T-cell (primary cell): ENCODE measurements at regions not wholly inside any gene's neighbourhood (a gene's known extent, or its start where the extent isn't known, plus 50 kb on each side); places are given as distances from the start of the nearest gene placed in this dataset.
A peak's percentile ranks its signal among the peaks of the same experiment; 100 is the strongest.

Experiments
- ATAC-seq, 4 experiments: fragments of 200-7000 bp in 3 of 4; fragments of 150-1000 bp in 1 of 4; cut with Tn5 transposase; replicated peaks in 1 of 4; 1 replicate in 3 of 4; 2 replicates in 1 of 4; pipeline ENCODE4 v1.10.0; 2021; ENCODE audit warnings: moderate library complexity in 3 of 4, mild to moderate bottlenecking in 2 of 4, moderate number of reproducible peaks in 1 of 4
- CTCF ChIA-PET, 2 donors: fragments of 300-600 bp; sonication (Branson Sonifier 250); formaldehyde crosslinking; loops; one replicate each; lab custom pipeline; 2022; ENCODE audit warnings: antibody characterized with exemption in 2 of 2; lab: Charles Lee
- POLR2A ChIA-PET, 2 donors: fragments of 300-600 bp; sonication (Branson Sonifier 250); formaldehyde crosslinking; loops; one replicate each; lab custom pipeline; 2022; ENCODE audit warnings: antibody characterized with exemption in 2 of 2; lab: Charles Lee
- DNase-seq, 35 experiments: peaks; one replicate each; pipeline versions ENCODE4 v3.0.0 to v3.0.0-alpha.2; 2013 to 2023
- H3K27ac ChIP-seq: one replicate; pipeline ENCODE4 v1.5.1; 2013; ENCODE audit warnings: low read length
- H3K27me3 ChIP-seq, 2 experiments: replicated peaks in 1 of 2; 1 replicate in 1 of 2; 2 replicates in 1 of 2; pipeline versions ENCODE4 v1.6.1 to v1.7.0; 2013; ENCODE audit warnings: low read length in 1 of 2, mixed read lengths in 1 of 2; ENCODE audit not compliant: control insufficient read depth in 2 of 2, insufficient read depth in 2 of 2; ENCODE audit errors: extremely low read depth in 1 of 2
- H3K36me3 ChIP-seq, 2 donors: 1 replicate in 1 of 2; 2 replicates in 1 of 2; pipeline versions ENCODE4 v1.6.1 to v1.7.0; 2013; ENCODE audit warnings: low read length in 1 of 2; ENCODE audit not compliant: control insufficient read depth in 2 of 2, insufficient read depth in 1 of 2; ENCODE audit errors: extremely low read depth in 1 of 2
- H3K4me1 ChIP-seq, 2 experiments: 1 replicate in 1 of 2; 2 replicates in 1 of 2; pipeline versions ENCODE4 v1.6.1 to v1.7.0; 2013; ENCODE audit warnings: low read length in 2 of 2, mixed read lengths in 1 of 2; ENCODE audit not compliant: insufficient read depth in 2 of 2, control insufficient read depth in 1 of 2; ENCODE audit errors: extremely low read depth in 1 of 2
- H3K4me3 ChIP-seq, 2 donors: 1 replicate in 1 of 2; 2 replicates in 1 of 2; pipeline versions ENCODE4 v1.5.1 to v1.7.0; 2013; ENCODE audit warnings: mild to moderate bottlenecking in 2 of 2, low read length in 1 of 2, moderate library complexity in 1 of 2; ENCODE audit not compliant: control insufficient read depth in 1 of 2; ENCODE audit errors: extremely low read depth in 1 of 2
- H3K9me3 ChIP-seq: 2 replicates; pipeline ENCODE4 v1.7.0; 2013
- H3K27ac Mint-ChIP-seq, 2 donors: one replicate each; pipeline ENCODE4 v1.8.0; 2020 to 2021; ENCODE audit warnings: mild to moderate bottlenecking in 2 of 2, mixed read lengths in 2 of 2
- H3K27me3 Mint-ChIP-seq, 2 donors: one replicate each; pipeline ENCODE4 v1.8.0; 2021 to 2022; ENCODE audit warnings: mixed read lengths in 2 of 2
- H3K36me3 Mint-ChIP-seq: one replicate; pipeline ENCODE4 v1.8.0; 2021; ENCODE audit warnings: mixed read lengths
- H3K4me1 Mint-ChIP-seq, 3 donors: one replicate each; pipeline ENCODE4 v1.8.0; 2020 to 2022; ENCODE audit warnings: mixed read lengths in 3 of 3, mild to moderate bottlenecking in 1 of 3
- H3K4me3 Mint-ChIP-seq, 3 donors: one replicate each; pipeline ENCODE4 v1.8.0; 2020 to 2022; ENCODE audit warnings: mild to moderate bottlenecking in 3 of 3, mixed read lengths in 3 of 3, moderate library complexity in 3 of 3
- H3K9me3 Mint-ChIP-seq, 3 donors: one replicate each; pipeline ENCODE4 v1.8.0; 2020 to 2022; ENCODE audit warnings: mixed read lengths in 3 of 3
- WGBS: methylation state at CpG from one replicate; pipeline ENCODE4 v1.1.5; 2013; ENCODE audit warnings: missing lambda C conversion rate; ENCODE audit not compliant: insufficient coverage; 5-methylcytosine and 5-hydroxymethylcytosine counted together

DNA sequence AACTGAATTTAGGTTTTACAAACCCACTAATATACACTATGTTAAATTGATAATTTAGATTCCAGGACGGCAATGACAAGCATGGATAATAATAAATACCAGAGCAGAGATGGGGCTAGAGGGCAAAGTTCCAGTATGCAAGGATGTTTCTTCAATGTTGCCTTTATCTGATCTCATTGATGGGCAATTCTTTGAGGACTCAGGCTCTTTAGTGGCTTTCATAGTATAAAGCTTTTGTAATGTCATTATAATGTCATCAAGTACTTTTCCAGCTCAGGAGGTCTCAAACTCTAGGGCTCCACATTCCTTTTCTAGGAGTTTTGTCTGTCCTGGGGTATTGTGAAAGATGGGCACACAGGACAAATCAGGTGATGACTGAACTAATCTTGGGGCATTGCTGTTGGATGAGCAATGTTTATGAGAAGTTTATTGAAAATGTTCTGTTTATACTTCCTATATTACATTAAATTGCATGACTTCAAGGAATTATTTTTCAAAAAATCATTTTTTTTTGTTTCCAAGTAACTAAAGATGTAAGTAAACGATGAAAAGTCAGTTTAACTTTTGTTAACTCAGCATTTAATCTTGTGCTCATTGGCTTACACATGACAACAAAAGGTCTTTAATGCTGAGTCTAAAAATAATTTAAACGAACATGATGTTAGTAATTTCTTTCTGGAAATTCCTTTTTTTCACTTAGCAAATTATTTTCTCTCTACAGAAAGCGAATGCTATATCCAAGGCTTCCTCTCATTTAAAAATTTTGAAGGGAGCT lies 116.4 kb downstream of the OXSM start:
- Mint-ChIP-seq H3K27me3 (peaks cover 1 to 5% of the 10 kb centered on the region in 2 donors), H3K4me3 (no peak overlapping the region), H3K36me3 (no peaks in the 10 kb centered on the region), H3K9me3 (no peaks in the 10 kb centered on the region), H3K27ac (no peak overlapping the region), H3K4me1 (peaks cover 21 to 23% (median 22%) of the 10 kb centered on the region in 3 donors)
- ATAC-seq (no peak), DNase-seq (no peak)
- POLR2A ChIA-PET = no interaction called here
- no peaks in the 10 kb centered on the region for H3K27me3 ChIP-seq
- H3K36me3 ChIP-seq = no peaks in the 10 kb centered on the region
- CTCF ChIA-PET = no interaction called here
- no CpG with 5 or more reads among the region's 4 CpGs for WGBS
- H3K4me3 ChIP-seq = no peak overlapping the region
- H3K27ac ChIP-seq = no peak overlapping the region
- H3K9me3 ChIP-seq = no peaks in the 10 kb centered on the region
- peaks cover 0 to 9% of the 10 kb centered on the region in 2 experiments for H3K4me1 ChIP-seq

GRCh38 chr3:25907081-25907480 lies 117.2 kb downstream of the OXSM start:
- H3K9me3 ChIP-seq = no peaks in the 10 kb centered on the region
- POLR2A ChIA-PET = no interaction called here
- no peak overlapping the region for H3K4me3 ChIP-seq
- DNase-seq (no peak), ATAC-seq (no peak)
- Mint-ChIP-seq H3K9me3 (no peaks in the 10 kb centered on the region), H3K27me3 (peaks cover 1 to 5% of the 10 kb centered on the region in 2 donors), H3K36me3 (no peaks in the 10 kb centered on the region), H3K27ac (no peak overlapping the region), H3K4me1 (peaks cover 21 to 24% (median 21%) of the 10 kb centered on the region in 3 donors), H3K4me3 (no peak overlapping the region)
- H3K27ac ChIP-seq = no peak overlapping the region
- no peaks in the 10 kb centered on the region for H3K36me3 ChIP-seq
- CTCF ChIA-PET = no interaction called here
- no peaks in the 10 kb centered on the region for H3K27me3 ChIP-seq
- peaks cover 3 to 6% of the 10 kb centered on the region in 2 experiments for H3K4me1 ChIP-seq
- WGBS = no CpG with 5 or more reads among the region's 2 CpGs

GRCh38 chr3:25910105-25910504 lies 120.2 kb downstream of the OXSM start:
- Mint-ChIP-seq H3K27me3 (peaks cover 0 to 5% of the 10 kb centered on the region in 2 donors), H3K4me3 (no peak overlapping the region), H3K9me3 (no peaks in the 10 kb centered on the region), H3K4me1 (peaks cover 13 to 18% (median 13%) of the 10 kb centered on the region in 3 donors), H3K27ac (no peak overlapping the region), H3K36me3 (no peaks in the 10 kb centered on the region)
- DNase-seq (no peak), ATAC-seq (no peak)
- H3K4me1 ChIP-seq = peaks cover 0 to 6% of the 10 kb centered on the region in 2 experiments
- CTCF ChIA-PET = interaction anchor here in 1 of 2 donors (0.6 kb wide), 1 partner anchor 283 kb away, joined by 3 read pairs; no protein-coding TSS in a partner anchor
- no peaks in the 10 kb centered on the region for H3K27me3 ChIP-seq
- H3K27ac ChIP-seq = no peak overlapping the region
- H3K9me3 ChIP-seq = no peaks in the 10 kb centered on the region
- POLR2A ChIA-PET = no interaction called here
- H3K4me3 ChIP-seq = no peak overlapping the region
- 88% methylated on average over 1 of the region's 2 CpGs for WGBS
- H3K36me3 ChIP-seq = no peaks in the 10 kb centered on the region

- Histone ChIP-seq H3K36me3 (no peaks in the 10 kb centered on the region), H3K4me3 (no peak overlapping the region), H3K27ac (peak overlapping the region; percentile 82), H3K27me3 (no peaks in the 10 kb centered on the region), H3K9me3 (no peaks in the 10 kb centered on the region), H3K4me1 (peaks cover 0 to 6% of the 10 kb centered on the region in 2 experiments)
- DNase-seq (peak in 25 of 35 experiments; percentile 2 to 60 (median 20)), ATAC-seq (peak in 1 of 4 experiments; percentile 32)
- WGBS = no CpG with 5 or more reads among the region's 4 CpGs
- Mint-ChIP-seq H3K4me3 (no peak overlapping the region), H3K9me3 (no peaks in the 10 kb centered on the region), H3K27me3 (peaks cover 0 to under 1% of the 10 kb centered on the region in 2 donors), H3K36me3 (no peaks in the 10 kb centered on the region), H3K4me1 (peaks cover 13 to 18% (median 13%) of the 10 kb centered on the region in 3 donors), H3K27ac (peak overlapping the region; percentile 83 to 94)
- POLR2A ChIA-PET = interaction anchor here in 1 of 2 donors (0.7 kb wide), 1 partner anchor 744 kb away, joined by 3 read pairs; no protein-coding TSS in a partner anchor
- CTCF ChIA-PET = interaction anchor here (0.6 to 1.0 kb wide), 2 partner anchors 10 to 122 kb away, joined by 3 read pairs; no protein-coding TSS in a partner anchor
Measured at GRCh38 chr3:25910997-25911396, 121.1 kb downstream of the OXSM start.

DNA sequence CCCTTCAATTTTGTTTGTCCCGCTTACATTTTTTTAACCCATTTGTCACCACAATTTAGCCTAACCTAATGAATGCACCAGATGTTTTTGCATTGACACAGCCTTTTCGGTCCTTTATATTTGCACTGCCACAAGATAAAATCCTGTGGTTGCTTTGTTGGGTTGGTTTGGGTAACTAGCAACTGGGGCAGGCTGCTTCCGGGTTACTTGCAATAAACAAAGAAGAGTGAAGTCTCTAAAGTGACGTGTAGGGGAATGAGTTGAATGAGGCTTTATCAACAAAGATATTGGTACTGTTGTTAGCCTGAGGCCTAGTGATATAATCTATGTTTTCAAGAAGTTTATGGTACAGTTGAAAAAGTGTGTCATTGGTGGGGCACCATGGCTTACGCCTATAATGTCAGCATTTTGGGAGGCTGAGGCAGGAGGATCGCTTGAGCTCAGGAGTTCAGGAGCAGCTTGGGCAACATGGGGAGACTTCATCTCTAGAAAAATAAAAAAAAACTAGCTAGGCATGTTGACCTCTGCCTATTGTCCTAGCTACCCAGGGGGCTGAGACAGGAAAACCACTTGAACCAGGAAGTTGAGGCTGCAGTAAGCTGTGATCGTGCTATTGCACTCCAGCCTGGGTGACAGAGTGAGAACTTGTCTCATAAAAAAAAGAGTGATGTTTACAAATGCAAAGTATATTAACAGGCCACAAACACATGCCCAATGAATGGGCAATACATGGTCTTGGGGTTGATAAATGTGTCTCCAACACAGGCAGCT lies 121.8 kb downstream of the OXSM start:
- CTCF ChIA-PET = interaction anchor here (0.6 to 1.0 kb wide), 4 partner anchors 10 to 122 kb away, joined by 3 to 6 read pairs (median 3); no protein-coding TSS in a partner anchor
- POLR2A ChIA-PET = interaction anchor here in 1 of 2 donors (0.6 kb wide), 1 partner anchor 50 kb away, joined by 3 read pairs; no protein-coding TSS in a partner anchor
- ATAC-seq = peak in 3 of 4 experiments; percentile 53 to 87 (median 79)
- H3K4me3 ChIP-seq = no peak overlapping the region
- no peaks in the 10 kb centered on the region for H3K27me3 ChIP-seq
- peaks cover 0 to 6% of the 10 kb centered on the region in 2 experiments for H3K4me1 ChIP-seq
- no peaks in the 10 kb centered on the region for H3K9me3 ChIP-seq
- DNase-seq = peak in 28 of 35 experiments; percentile 2 to 60 (median 20)
- peak overlapping the region; percentile 82 for H3K27ac ChIP-seq
- Mint-ChIP-seq H3K4me1 (peaks cover 13 to 18% (median 13%) of the 10 kb centered on the region in 3 donors), H3K27ac (peak overlapping the region; percentile 83 to 94), H3K27me3 (no peaks in the 10 kb centered on the region), H3K9me3 (no peaks in the 10 kb centered on the region), H3K4me3 (no peak overlapping the region), H3K36me3 (no peaks in the 10 kb centered on the region)
- no peaks in the 10 kb centered on the region for H3K36me3 ChIP-seq
- WGBS = 81% methylated on average over 3 of the region's 7 CpGs

DNA sequence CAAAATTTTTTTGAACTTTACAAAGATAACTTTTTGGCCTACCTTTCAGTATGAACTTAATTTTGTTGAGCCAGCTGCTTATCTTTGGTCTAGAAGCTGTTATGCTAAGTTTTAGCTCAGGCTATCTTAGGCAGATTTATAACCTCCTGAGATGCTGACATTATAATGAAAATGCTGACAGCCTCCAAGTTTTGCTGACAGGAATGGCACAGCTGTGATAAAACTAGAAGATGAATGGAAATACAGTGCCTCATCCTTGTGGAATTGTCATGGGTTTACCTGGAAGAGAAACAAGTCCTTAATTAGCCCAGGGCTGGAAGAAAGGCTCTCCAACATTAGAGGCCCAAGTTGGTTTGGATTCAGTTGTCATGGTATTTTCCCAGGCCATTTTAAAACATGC lies 123.3 kb downstream of the OXSM start:
- no peaks in the 10 kb centered on the region for H3K9me3 ChIP-seq
- H3K4me1 ChIP-seq = peaks cover 0 to 6% of the 10 kb centered on the region in 2 experiments
- H3K27ac ChIP-seq = no peak overlapping the region
- H3K27me3 ChIP-seq = no peaks in the 10 kb centered on the region
- H3K27ac Mint-ChIP-seq = no peak overlapping the region
- CTCF ChIA-PET = no interaction called here
- peaks cover 0 to 8% of the 10 kb centered on the region in 2 donors for H3K27me3 Mint-ChIP-seq
- POLR2A ChIA-PET = no interaction called here
- H3K4me1 Mint-ChIP-seq = peaks cover 13 to 18% (median 13%) of the 10 kb centered on the region in 3 donors
- H3K4me3 Mint-ChIP-seq = no peak overlapping the region
- ATAC-seq (no peak), DNase-seq (no peak)
- H3K9me3 Mint-ChIP-seq = no peaks in the 10 kb centered on the region
- H3K36me3 ChIP-seq = no peaks in the 10 kb centered on the region
- H3K4me3 ChIP-seq = no peak overlapping the region
- H3K36me3 Mint-ChIP-seq = no peaks in the 10 kb centered on the region
